ENCODE measurements at regions not wholly inside any gene's neighbourhood (a gene's known extent, or its start where the extent isn't known, plus 50 kb on each side); places are given as distances from the start of the nearest gene placed in this dataset.

DNA sequence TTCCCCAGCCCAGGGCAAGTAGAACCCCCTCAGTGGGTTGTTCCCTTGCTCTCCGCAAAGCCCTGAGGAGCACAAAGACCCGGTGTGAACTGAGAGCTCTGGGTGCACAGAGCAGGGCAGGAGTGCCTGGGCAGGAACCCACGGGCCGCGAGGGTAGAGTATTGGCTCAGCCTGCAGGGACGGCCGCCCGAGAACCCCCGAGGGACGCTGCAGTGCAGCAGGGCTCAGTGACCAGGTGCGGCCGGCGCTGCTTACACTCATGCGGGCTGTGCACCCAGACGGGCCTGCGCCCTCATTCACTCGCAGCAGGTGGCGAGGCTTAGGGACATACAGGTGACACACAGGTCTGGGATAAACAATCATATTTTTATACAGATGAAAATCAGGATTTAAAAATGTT is 51.9 kb upstream of the PDE10A start:
- Histone ChIP-seq H3K27me3 (ENCODE audit: control insufficient read depth in 2 of 2, insufficient read depth in 2 of 2, low read length in 2 of 2) (peaks cover 0 to 2% of the 10 kb centered on the region in 2 experiments), H3K79me2 (ENCODE audit: control insufficient read depth, insufficient read depth, low read length) (no peaks in the 10 kb centered on the region), H3K27ac (ENCODE audit: insufficient read depth, low read depth, low read length) (no peak overlapping the region), H3K4me1 (ENCODE audit: control insufficient read depth, extremely low read depth, insufficient read depth, low read length) (peaks cover 5% of the 10 kb centered on the region), H4K20me1 (replicated peaks; ENCODE audit: control insufficient read depth, extremely low read depth, insufficient read depth, low read length) (no peaks in the 10 kb centered on the region), H3K4me3 (replicated peaks in 1 of 3; ENCODE audit: insufficient read depth in 1 of 3, low read depth in 1 of 3, low read length in 3 of 3) (no peak overlapping the region), H3K4me2 (ENCODE audit: insufficient read depth, low read length) (no peak overlapping the region), H3K9ac (replicated peaks; ENCODE audit: extremely low read depth, insufficient read depth, low read length) (no peak overlapping the region), H3K36me3 (ENCODE audit: control insufficient read depth in 2 of 2, extremely low read depth in 1 of 2, insufficient read depth in 2 of 2, low read length in 2 of 2) (no peaks in the 10 kb centered on the region), H2AFZ (ENCODE audit: low read depth, low read length) (no peak overlapping the region), H3K9me1 (replicated peaks; ENCODE audit: control insufficient read depth, extremely low read depth, insufficient read depth, low read length) (no peaks in the 10 kb centered on the region), H3K9me3 (replicated peaks; ENCODE audit: control insufficient read depth, insufficient read depth, low read length) (no peaks in the 10 kb centered on the region)
- dilution Hi-C loops (cut with MboI; ENCODE audit: extremely low pct_ligation_motif_present, low sequenced_read_pairs) (no loop called here), intact Hi-C loops (cut with micrococcal nuclease) (no loop called here)
- POLR2A ChIA-PET, result no interaction called here
- TF ChIP-seq POLR2A (IDR thresholded peaks at IDR 0.05; ENCODE audit: low read depth, low read length), result no peak
- TF ChIP-seq POLR2AphosphoS5 (IDR thresholded peaks at IDR 0.05; ENCODE audit: insufficient read depth, low read depth, low read length), result no peak
- TF ChIP-seq JUN (IDR thresholded peaks at IDR 0.05; ENCODE audit: borderline replicate concordance, insufficient read depth, insufficient read length, low read depth), result no peak
- TF ChIP-seq MYC (IDR thresholded peaks at IDR 0.05; ENCODE audit: low read depth, low read length), result no peak
- TF ChIP-seq, protein P1, sequence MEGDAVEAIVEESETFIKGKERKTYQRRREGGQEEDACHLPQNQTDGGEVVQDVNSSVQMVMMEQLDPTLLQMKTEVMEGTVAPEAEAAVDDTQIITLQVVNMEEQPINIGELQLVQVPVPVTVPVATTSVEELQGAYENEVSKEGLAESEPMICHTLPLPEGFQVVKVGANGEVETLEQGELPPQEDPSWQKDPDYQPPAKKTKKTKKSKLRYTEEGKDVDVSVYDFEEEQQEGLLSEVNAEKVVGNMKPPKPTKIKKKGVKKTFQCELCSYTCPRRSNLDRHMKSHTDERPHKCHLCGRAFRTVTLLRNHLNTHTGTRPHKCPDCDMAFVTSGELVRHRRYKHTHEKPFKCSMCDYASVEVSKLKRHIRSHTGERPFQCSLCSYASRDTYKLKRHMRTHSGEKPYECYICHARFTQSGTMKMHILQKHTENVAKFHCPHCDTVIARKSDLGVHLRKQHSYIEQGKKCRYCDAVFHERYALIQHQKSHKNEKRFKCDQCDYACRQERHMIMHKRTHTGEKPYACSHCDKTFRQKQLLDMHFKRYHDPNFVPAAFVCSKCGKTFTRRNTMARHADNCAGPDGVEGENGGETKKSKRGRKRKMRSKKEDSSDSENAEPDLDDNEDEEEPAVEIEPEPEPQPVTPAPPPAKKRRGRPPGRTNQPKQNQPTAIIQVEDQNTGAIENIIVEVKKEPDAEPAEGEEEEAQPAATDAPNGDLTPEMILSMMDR (IDR thresholded peaks at IDR 0.05; ENCODE audit: extremely low read depth in 1 of 2, insufficient read depth in 1 of 2, low read depth in 1 of 2, low read length in 2 of 2), result no peak
- no peak for TF ChIP-seq GATA2 (IDR thresholded peaks at IDR 0.05; ENCODE audit: insufficient read depth, insufficient read length, low read depth, low read length)
- TF ChIP-seq, protein P2, sequence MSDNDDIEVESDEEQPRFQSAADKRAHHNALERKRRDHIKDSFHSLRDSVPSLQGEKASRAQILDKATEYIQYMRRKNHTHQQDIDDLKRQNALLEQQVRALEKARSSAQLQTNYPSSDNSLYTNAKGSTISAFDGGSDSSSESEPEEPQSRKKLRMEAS (IDR thresholded peaks at IDR 0.05; ENCODE audit: insufficient read depth, insufficient read length), result no peak
- TF ChIP-seq FOS (IDR thresholded peaks at IDR 0.05; ENCODE audit: borderline replicate concordance, insufficient read depth, low read length), result no peak
- no peak for TF ChIP-seq EZH2 (IDR thresholded peaks at IDR 0.05; ENCODE audit: borderline replicate concordance, low read depth, low read length, severe bottlenecking)
- CTCF ChIA-PET, result no interaction called here
- FAIRE-seq, result no peak
- BruUV-seq (replicated peaks), result no TSS peak
- DNase-seq (ENCODE audit: low read depth, low spot score), result no peak

Data from endothelial cell of umbilical vein (primary cell).